Peyer's patch (tissue), 4 donors: ENCODE measurements at regions not wholly inside any gene's neighbourhood (a gene's known extent, or its start where the extent isn't known, plus 50 kb on each side); places are given as distances from the start of the nearest gene placed in this dataset.

Source experiments
- POLR2A ChIP-seq, 2 donors: fragments of 450-650 bp; IDR thresholded peaks; one replicate each; pipeline ENCODE4 v1.5.1; 2017; ENCODE audit warnings: antibody characterized with exemption in 2 of 2, mild to moderate bottlenecking in 2 of 2, moderate library complexity in 2 of 2
- TF ChIP-seq, protein P1 (sequence below), 6 experiments: fragments of 450-650 bp in 4 of 6; fragments of 200-600 bp in 2 of 6; sonication (generic) in 1 of 6; IDR thresholded peaks; one replicate each; pipeline ENCODE4 v1.5.1; 2017 to 2019; ENCODE audit warnings: antibody characterized with exemption in 6 of 6, mild to moderate bottlenecking in 3 of 6, moderate library complexity in 1 of 6

DNA sequence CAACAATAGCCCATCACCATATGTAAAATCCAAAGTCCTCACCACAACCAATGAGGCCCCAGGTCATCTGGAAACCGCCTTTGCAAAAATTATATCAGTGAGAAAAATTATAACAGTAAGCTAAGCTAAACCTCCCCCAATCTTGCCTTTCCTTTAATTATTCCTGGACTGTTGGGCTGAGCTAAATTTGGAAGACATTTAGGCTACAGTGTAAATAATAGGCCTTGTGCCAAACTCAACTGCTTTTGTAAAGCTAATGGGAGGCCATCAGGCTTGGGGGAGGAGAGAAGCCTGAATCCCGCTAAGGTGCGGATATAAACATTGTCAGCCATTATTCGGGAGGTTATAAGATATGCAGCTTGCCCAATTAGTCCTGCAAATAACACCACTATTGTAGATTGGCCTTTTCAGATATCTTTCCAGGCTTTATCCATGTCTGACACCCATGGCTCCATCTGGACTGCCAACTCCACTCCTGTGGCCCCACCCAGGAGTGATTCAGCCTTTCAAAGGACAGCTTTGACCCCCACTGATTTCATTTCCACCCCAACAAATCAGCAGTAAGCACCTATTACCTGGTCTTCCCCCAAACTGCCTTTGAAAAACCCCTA is 53.0 kb upstream of the CA12 start:
- TF ChIP-seq, protein P1, sequence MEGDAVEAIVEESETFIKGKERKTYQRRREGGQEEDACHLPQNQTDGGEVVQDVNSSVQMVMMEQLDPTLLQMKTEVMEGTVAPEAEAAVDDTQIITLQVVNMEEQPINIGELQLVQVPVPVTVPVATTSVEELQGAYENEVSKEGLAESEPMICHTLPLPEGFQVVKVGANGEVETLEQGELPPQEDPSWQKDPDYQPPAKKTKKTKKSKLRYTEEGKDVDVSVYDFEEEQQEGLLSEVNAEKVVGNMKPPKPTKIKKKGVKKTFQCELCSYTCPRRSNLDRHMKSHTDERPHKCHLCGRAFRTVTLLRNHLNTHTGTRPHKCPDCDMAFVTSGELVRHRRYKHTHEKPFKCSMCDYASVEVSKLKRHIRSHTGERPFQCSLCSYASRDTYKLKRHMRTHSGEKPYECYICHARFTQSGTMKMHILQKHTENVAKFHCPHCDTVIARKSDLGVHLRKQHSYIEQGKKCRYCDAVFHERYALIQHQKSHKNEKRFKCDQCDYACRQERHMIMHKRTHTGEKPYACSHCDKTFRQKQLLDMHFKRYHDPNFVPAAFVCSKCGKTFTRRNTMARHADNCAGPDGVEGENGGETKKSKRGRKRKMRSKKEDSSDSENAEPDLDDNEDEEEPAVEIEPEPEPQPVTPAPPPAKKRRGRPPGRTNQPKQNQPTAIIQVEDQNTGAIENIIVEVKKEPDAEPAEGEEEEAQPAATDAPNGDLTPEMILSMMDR (IDR thresholded peaks at IDR 0.05) = no peak
- no peak for TF ChIP-seq POLR2A (IDR thresholded peaks at IDR 0.05)
